ENCODE measurements at regions not wholly inside any gene's neighbourhood (a gene's known extent, or its start where the extent isn't known, plus 50 kb on each side); places are given as distances from the start of the nearest gene placed in this dataset.

- TF ChIP-seq EZH2phosphoT487 (IDR thresholded peaks at IDR 0.05; ENCODE audit: borderline replicate concordance, low read length) = no peak
- no peak for TF ChIP-seq EZH2 (IDR thresholded peaks at IDR 0.05; ENCODE audit: low read length, unreplicated experiment)
- TF ChIP-seq CTCF (conservative IDR thresholded peaks at IDR 0.05; ENCODE audit: low read depth, low read length) = no peak
- CTCF ChIA-PET = no interaction called here
Measured at GRCh38 chr20:52751571-52751970, 220.6 kb upstream of the TSHZ2 start.

GRCh38 chr20:52749938-52750337 lies 222.2 kb upstream of the TSHZ2 start:
- no peaks in the 10 kb centered on the region for H4K20me1 ChIP-seq (ENCODE audit: low read length)
- H2AFZ ChIP-seq (ENCODE audit: low read length) = no peak overlapping the region
- no peaks in the 10 kb centered on the region for H3K4me1 ChIP-seq (ENCODE audit: insufficient read depth, low read length)
- H3K4me2 ChIP-seq (ENCODE audit: low read length) = no peak overlapping the region
- H3K9me3 ChIP-seq (ENCODE audit: low read length) = no peaks in the 10 kb centered on the region
- H3K4me3 ChIP-seq (ENCODE audit: low read length) = no peak overlapping the region
- POLR2A ChIA-PET (ENCODE audit: unreplicated experiment) = no interaction called here
- H3K27me3 ChIP-seq (ENCODE audit: low read length) = peaks cover 11% of the 10 kb centered on the region
- TF ChIP-seq CTCF (conservative IDR thresholded peaks at IDR 0.05; ENCODE audit: low read depth, low read length) (no peak), EZH2 (IDR thresholded peaks at IDR 0.05; ENCODE audit: low read length, unreplicated experiment) (no peak), EZH2phosphoT487 (IDR thresholded peaks at IDR 0.05; ENCODE audit: borderline replicate concordance, low read length) (no peak)
- H3K79me2 ChIP-seq (ENCODE audit: low read length) = no peaks in the 10 kb centered on the region
- no peaks in the 10 kb centered on the region for H3F3A ChIP-seq (ENCODE audit: low read length, unreplicated experiment)
- H3K27ac ChIP-seq (ENCODE audit: low read length) = no peak overlapping the region
- CTCF ChIA-PET = no interaction called here
- no peaks in the 10 kb centered on the region for H3K9me2 ChIP-seq (replicated peaks; ENCODE audit: low read length)
- H3K36me3 ChIP-seq (ENCODE audit: low read depth, low read length) = no peaks in the 10 kb centered on the region
- ATAC-seq (no peak), DNase-seq (no peak)
- intact Hi-C loops (cut with micrococcal nuclease) = no loop called here
- no TSS peak for BruUV-seq (replicated peaks)
- H3K9ac ChIP-seq (ENCODE audit: low read length) = no peak overlapping the region

More at GRCh38 chr20:52751571-52751970, 220.6 kb upstream of the TSHZ2 start:
- no TSS peak for BruUV-seq (replicated peaks)
- H3K27me3 ChIP-seq (ENCODE audit: low read length) = peaks cover 9% of the 10 kb centered on the region
- DNase-seq (no peak), ATAC-seq (no peak)
- no peaks in the 10 kb centered on the region for H3K4me1 ChIP-seq (ENCODE audit: insufficient read depth, low read length)
- H3K9me2 ChIP-seq (replicated peaks; ENCODE audit: low read length) = no peaks in the 10 kb centered on the region
- intact Hi-C loops (cut with micrococcal nuclease) = no loop called here
- POLR2A ChIA-PET (ENCODE audit: unreplicated experiment) = no interaction called here
- no peaks in the 10 kb centered on the region for H3K9me3 ChIP-seq (ENCODE audit: low read length)
- no peaks in the 10 kb centered on the region for H3K79me2 ChIP-seq (ENCODE audit: low read length)
- H3K4me2 ChIP-seq (ENCODE audit: low read length) = no peak overlapping the region
- no peak overlapping the region for H3K4me3 ChIP-seq (ENCODE audit: low read length)
- H3K36me3 ChIP-seq (ENCODE audit: low read depth, low read length) = no peaks in the 10 kb centered on the region
- no peaks in the 10 kb centered on the region for H3F3A ChIP-seq (ENCODE audit: low read length, unreplicated experiment)
- H3K27ac ChIP-seq (ENCODE audit: low read length) = no peak overlapping the region
- H3K9ac ChIP-seq (ENCODE audit: low read length) = no peak overlapping the region
- no peak overlapping the region for H2AFZ ChIP-seq (ENCODE audit: low read length)
- H4K20me1 ChIP-seq (ENCODE audit: low read length) = no peaks in the 10 kb centered on the region

GRCh38 chr20:52748990-52749389 lies 223.2 kb upstream of the TSHZ2 start:
- Histone ChIP-seq H3K27ac (ENCODE audit: low read length) (no peak overlapping the region), H3K4me2 (ENCODE audit: low read length) (no peak overlapping the region), H3F3A (ENCODE audit: low read length, unreplicated experiment) (no peaks in the 10 kb centered on the region), H3K9me2 (replicated peaks; ENCODE audit: low read length) (no peaks in the 10 kb centered on the region), H3K79me2 (ENCODE audit: low read length) (no peaks in the 10 kb centered on the region), H3K27me3 (ENCODE audit: low read length) (peaks cover 11% of the 10 kb centered on the region), H3K9ac (ENCODE audit: low read length) (no peak overlapping the region), H3K36me3 (ENCODE audit: low read depth, low read length) (no peaks in the 10 kb centered on the region), H2AFZ (ENCODE audit: low read length) (no peak overlapping the region), H3K4me3 (ENCODE audit: low read length) (no peak overlapping the region), H4K20me1 (ENCODE audit: low read length) (no peaks in the 10 kb centered on the region), H3K4me1 (ENCODE audit: insufficient read depth, low read length) (no peaks in the 10 kb centered on the region), H3K9me3 (ENCODE audit: low read length) (no peaks in the 10 kb centered on the region)
- no peak for TF ChIP-seq EZH2 (IDR thresholded peaks at IDR 0.05; ENCODE audit: low read length, unreplicated experiment)
- TF ChIP-seq EZH2phosphoT487 (IDR thresholded peaks at IDR 0.05; ENCODE audit: borderline replicate concordance, low read length) = no peak
- TF ChIP-seq CTCF (conservative IDR thresholded peaks at IDR 0.05; ENCODE audit: low read depth, low read length) = no peak
- no TSS peak for BruUV-seq (replicated peaks)
- DNase-seq (no peak), ATAC-seq (no peak)
- POLR2A ChIA-PET (ENCODE audit: unreplicated experiment) = no interaction called here
- intact Hi-C loops (cut with micrococcal nuclease) = no loop called here
- CTCF ChIA-PET = no interaction called here
